HS-27A (cell line): ENCODE measurements at regions not wholly inside any gene's neighbourhood (a gene's known extent, or its start where the extent isn't known, plus 50 kb on each side); places are given as distances from the start of the nearest gene placed in this dataset.

Source experiments
- DNase-seq: peaks from one replicate; pipeline ENCODE4 v3.0.0-alpha.2; 2012; ENCODE audit warnings: low read depth, missing footprints

- no peak for DNase-seq
These were observed 79.5 kb downstream of the FOXA2 start for GRCh38 chr20:22504829-22505377.

- DNase-seq, result no peak
These were observed 80.8 kb downstream of the FOXA2 start for GRCh38 chr20:22503577-22503976.

- DNase-seq, result no peak
These were observed 81.6 kb downstream of the FOXA2 start for GRCh38 chr20:22502731-22503191.

- no peak for DNase-seq
These were observed 82.6 kb downstream of the FOXA2 start for GRCh38 chr20:22501566-22502344.

- DNase-seq, result no peak
These were observed 83.3 kb downstream of the FOXA2 start for GRCh38 chr20:22501034-22501433.

GRCh38 chr20:22499515-22500166 lies 84.7 kb downstream of the FOXA2 start:
- no peak for DNase-seq

GRCh38 chr20:22496817-22497216 lies 87.6 kb downstream of the FOXA2 start:
- no peak for DNase-seq

GRCh38 chr20:22495789-22496188 lies 88.6 kb downstream of the FOXA2 start:
- DNase-seq, result no peak

GRCh38 chr20:22495172-22495571 lies 89.2 kb downstream of the FOXA2 start:
- no peak for DNase-seq

GRCh38 chr20:22492497-22492896 lies 91.9 kb downstream of the FOXA2 start:
- DNase-seq, result no peak

GRCh38 chr20:22491194-22491505 lies 93.2 kb downstream of the FOXA2 start:
- no peak for DNase-seq

GRCh38 chr20:22490287-22491193 lies 93.8 kb downstream of the FOXA2 start:
- DNase-seq, result no peak

GRCh38 chr20:22489626-22490286 lies 94.6 kb downstream of the FOXA2 start:
- no peak for DNase-seq

- no peak for DNase-seq
These were observed 104.0 kb downstream of the FOXA2 start for GRCh38 chr20:22480336-22480735.

GRCh38 chr20:22475662-22476061 lies 108.7 kb downstream of the FOXA2 start:
- no peak for DNase-seq

- DNase-seq, result no peak
These were observed 110.1 kb downstream of the FOXA2 start for GRCh38 chr20:22474224-22474623.

GRCh38 chr20:22473293-22473692 lies 111.1 kb downstream of the FOXA2 start:
- no peak for DNase-seq

- no peak for DNase-seq
These were observed 111.8 kb downstream of the FOXA2 start for GRCh38 chr20:22472447-22473100.

GRCh38 chr20:22471156-22471836 lies 113.1 kb downstream of the FOXA2 start:
- no peak for DNase-seq

- no peak for DNase-seq
These were observed 113.7 kb downstream of the FOXA2 start for GRCh38 chr20:22470620-22471026.
